ENCODE measurements at regions not wholly inside any gene's neighbourhood (a gene's known extent, or its start where the extent isn't known, plus 50 kb on each side); places are given as distances from the start of the nearest gene placed in this dataset.

- Histone ChIP-seq H3K27me3 (no peaks in the 10 kb centered on the region), H3K36me3 (no peaks in the 10 kb centered on the region), H3K9me3 (no peaks in the 10 kb centered on the region), H3K4me1 (no peaks in the 10 kb centered on the region), H3K4me3 (ENCODE audit: low read depth, low read length) (no peak overlapping the region)
- TF ChIP-seq CTCF (IDR thresholded peaks at IDR 0.05; ENCODE audit: low read depth, low read length), result no peak
- DNase-seq, result no peak
These were observed 97.9 kb downstream of the YIPF5 start for GRCh38 chr5:144072518-144072927.

- TF ChIP-seq CTCF (IDR thresholded peaks at IDR 0.05; ENCODE audit: low read depth, low read length), result no peak
- H3K27me3 ChIP-seq, result no peaks in the 10 kb centered on the region
- no peak for DNase-seq
- no peaks in the 10 kb centered on the region for H3K36me3 ChIP-seq
- no peak overlapping the region for H3K4me3 ChIP-seq (ENCODE audit: low read depth, low read length)
- H3K9me3 ChIP-seq, result no peaks in the 10 kb centered on the region
- H3K4me1 ChIP-seq, result no peaks in the 10 kb centered on the region
These were observed 93.9 kb downstream of the YIPF5 start for GRCh38 chr5:144076521-144077083.

GRCh38 chr5:144083185-144083584, 87.3 kb downstream of the YIPF5 start:
- Histone ChIP-seq H3K27me3 (no peaks in the 10 kb centered on the region), H3K36me3 (no peaks in the 10 kb centered on the region), H3K4me3 (ENCODE audit: low read depth, low read length) (no peak overlapping the region), H3K9me3 (no peaks in the 10 kb centered on the region), H3K4me1 (no peaks in the 10 kb centered on the region)
- no peak for DNase-seq
- no peak for TF ChIP-seq CTCF (IDR thresholded peaks at IDR 0.05; ENCODE audit: low read depth, low read length)

- Histone ChIP-seq H3K4me3 (ENCODE audit: low read depth, low read length) (no peak overlapping the region), H3K9me3 (no peaks in the 10 kb centered on the region), H3K4me1 (no peaks in the 10 kb centered on the region), H3K27me3 (no peaks in the 10 kb centered on the region), H3K36me3 (no peaks in the 10 kb centered on the region)
- TF ChIP-seq CTCF (IDR thresholded peaks at IDR 0.05; ENCODE audit: low read depth, low read length), result no peak
- no peak for DNase-seq
These were observed 85.5 kb downstream of the YIPF5 start for GRCh38 chr5:144084971-144085370.

DNA sequence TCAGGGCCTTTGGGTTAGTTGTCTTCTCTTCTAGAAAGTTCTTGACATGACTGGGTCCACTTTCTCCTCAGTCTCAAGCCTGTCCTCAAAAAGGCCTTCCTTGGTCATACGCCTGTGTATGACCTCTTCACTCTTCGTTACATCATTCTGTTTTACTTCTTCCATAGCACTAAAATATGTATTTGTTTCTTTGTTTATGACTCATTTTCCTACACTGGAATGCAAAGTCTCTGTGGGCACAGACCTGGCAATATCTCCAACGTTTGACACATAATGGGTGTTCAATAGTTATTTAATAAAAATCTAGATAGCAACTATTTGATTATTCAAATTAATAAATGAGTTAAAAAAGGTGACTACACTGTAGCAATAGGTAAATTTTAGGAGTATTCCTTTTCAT, 85.1 kb downstream of the YIPF5 start:
- Histone ChIP-seq H3K4me1 (no peaks in the 10 kb centered on the region), H3K9me3 (no peaks in the 10 kb centered on the region), H3K36me3 (no peaks in the 10 kb centered on the region), H3K4me3 (ENCODE audit: low read depth, low read length) (no peak overlapping the region), H3K27me3 (no peaks in the 10 kb centered on the region)
- TF ChIP-seq CTCF (IDR thresholded peaks at IDR 0.05; ENCODE audit: low read depth, low read length), result no peak
- no peak for DNase-seq

DNA sequence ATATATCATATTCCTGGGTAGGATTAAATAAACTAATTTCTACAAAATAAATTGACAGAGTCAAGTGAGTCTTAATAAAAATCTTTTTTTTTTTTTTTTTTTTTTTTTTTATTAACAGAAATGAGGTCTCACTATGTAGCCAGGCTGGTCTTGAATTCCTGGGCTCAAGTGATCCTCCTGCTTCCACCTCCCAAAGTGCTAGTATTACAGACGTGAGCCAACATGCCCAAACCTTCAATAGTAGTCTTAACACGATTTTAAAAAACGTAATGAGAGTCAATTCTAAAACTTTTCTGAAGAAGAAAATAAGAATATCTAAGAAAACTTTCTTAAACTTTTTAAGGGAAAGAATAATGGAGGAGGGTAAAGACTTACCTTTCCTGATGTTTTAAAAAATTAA, 84.2 kb downstream of the YIPF5 start:
- Histone ChIP-seq H3K9me3 (no peaks in the 10 kb centered on the region), H3K36me3 (no peaks in the 10 kb centered on the region), H3K4me3 (ENCODE audit: low read depth, low read length) (no peak overlapping the region), H3K4me1 (no peaks in the 10 kb centered on the region), H3K27me3 (no peaks in the 10 kb centered on the region)
- DNase-seq, result no peak
- TF ChIP-seq CTCF (IDR thresholded peaks at IDR 0.05; ENCODE audit: low read depth, low read length), result no peak

Data from BE2C (cell line).